HG02571 (cell line): ENCODE measurements at regions not wholly inside any gene's neighbourhood (a gene's known extent, or its start where the extent isn't known, plus 50 kb on each side); places are given as distances from the start of the nearest gene placed in this dataset.
"Not testable (repeated sequence)": the region's sequence is repeated elsewhere in the genome, so short reads cannot be mapped to it uniquely, and the experiment has no call there.

Source experiments
- ATAC-seq: cut with Tn5 transposase; IDR thresholded peaks from one replicate; pipeline ENCODE4 v1.9.1; 2021; ENCODE audit warnings: mild to moderate bottlenecking, moderate library complexity; ENCODE audit not compliant: unreplicated experiment

DNA sequence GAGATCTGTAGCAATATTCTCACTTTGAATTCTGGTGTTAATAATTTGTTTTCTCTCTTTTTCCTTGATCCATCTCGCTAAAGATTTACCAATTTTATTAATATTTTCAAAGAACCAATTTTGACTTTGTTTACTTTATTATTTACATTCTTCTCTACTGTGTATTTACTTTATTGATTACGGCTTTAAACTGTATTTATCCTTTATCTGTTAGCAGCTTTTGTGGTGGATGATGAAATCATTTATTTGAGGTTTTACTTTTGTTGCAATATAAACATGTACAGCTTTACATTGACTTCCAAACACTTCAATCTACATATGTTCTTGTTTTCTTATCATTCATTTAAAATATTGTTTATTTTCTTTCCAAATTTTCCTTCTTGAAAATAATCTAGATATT, 719.9 kb downstream of the ADCYAP1 start:
- ATAC-seq: no peak

DNA sequence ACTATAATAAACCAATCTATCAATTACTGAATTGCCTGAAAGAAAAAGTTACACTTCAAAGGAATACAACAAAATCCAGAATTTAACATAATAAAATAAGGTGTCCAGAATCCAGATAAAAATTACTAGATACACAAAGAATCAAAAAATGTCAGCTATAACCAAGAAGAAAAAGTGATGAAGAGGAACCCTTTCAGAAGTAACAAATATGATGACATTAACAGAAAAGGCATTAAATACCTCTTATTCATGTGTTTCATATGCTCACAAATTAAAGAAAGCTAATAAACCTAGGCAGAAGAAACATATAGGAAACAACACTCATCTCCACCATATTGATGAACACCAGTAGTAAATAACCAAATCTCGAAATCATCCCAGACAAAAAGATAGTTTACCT, 722.8 kb downstream of the ADCYAP1 start:
- no peak for ATAC-seq

DNA sequence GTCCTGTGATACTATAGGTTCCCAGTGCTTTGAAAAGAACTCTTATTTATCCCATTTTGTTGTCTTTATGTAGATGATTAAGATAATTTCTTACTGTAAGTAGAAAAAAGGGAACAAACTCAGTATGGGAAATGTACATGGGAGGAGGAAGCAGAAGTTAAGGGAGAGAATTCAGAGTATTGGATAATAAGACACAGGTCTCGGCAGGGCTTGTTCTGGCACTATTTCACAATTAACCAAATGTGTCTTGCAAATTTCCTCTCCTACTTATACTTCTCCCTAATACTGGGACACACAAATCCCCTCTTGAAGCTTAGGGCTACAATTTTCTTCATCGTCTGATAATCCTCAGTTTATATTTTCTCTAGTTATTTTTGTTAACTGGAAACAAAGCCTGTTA, 744.0 kb downstream of the ADCYAP1 start:
- no peak for ATAC-seq

DNA sequence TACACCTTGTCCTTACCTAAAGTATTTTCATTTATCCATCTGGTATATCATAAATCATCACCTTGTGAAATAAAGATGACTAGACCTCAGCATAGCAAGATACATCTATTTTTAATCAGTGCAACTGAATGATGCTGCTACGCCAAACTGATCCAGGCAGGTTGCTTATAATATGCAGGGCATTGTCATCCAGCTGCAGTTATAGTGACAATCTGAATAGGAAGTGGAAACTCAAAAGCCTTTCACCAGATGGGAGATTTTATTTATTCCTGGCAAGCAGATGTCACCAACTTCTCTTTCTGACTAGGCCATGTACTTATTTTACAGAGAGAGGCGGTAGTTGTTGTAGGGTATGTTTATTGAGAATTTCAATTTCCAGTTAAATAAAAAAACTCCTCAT, 747.3 kb downstream of the ADCYAP1 start:
- no peak for ATAC-seq

DNA sequence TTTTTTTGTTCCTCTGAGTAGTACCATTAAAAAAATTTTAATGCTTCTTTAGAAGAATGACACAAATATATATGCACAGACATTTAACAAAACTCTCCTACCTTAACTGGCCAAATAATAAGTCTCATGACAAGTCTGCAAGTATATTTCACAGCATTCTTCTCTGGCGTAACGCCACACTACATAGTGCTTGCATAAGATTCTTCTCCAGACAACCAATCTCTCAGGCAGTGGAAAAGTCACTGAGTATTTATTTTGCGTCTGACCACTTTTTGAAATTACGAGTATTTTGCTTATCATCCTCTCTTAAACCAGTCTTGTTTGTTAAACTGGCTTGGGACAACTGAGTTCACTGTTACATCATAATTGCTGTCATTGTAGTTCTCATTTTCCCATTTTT, 749.2 kb downstream of the ADCYAP1 start:
- ATAC-seq: no peak

DNA sequence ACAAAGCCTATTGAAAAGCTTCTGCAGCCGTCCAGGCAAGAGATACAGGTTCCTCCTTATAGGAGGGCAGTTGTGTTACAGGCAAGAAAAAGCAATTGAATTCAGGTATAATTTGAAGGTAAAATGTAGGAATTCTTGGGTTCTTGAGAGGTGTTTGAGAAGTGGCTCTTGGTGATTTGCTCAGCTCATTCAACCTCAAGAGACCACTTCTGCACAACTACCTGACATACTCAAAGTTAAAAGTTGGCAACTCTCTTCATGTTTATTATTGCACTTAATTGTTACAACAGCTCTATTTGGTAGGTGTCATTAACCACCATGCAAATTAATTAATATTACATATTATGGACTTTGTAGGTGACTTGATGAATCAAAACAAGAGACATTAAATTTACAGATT, 753.2 kb downstream of the ADCYAP1 start:
- no peak for ATAC-seq

DNA sequence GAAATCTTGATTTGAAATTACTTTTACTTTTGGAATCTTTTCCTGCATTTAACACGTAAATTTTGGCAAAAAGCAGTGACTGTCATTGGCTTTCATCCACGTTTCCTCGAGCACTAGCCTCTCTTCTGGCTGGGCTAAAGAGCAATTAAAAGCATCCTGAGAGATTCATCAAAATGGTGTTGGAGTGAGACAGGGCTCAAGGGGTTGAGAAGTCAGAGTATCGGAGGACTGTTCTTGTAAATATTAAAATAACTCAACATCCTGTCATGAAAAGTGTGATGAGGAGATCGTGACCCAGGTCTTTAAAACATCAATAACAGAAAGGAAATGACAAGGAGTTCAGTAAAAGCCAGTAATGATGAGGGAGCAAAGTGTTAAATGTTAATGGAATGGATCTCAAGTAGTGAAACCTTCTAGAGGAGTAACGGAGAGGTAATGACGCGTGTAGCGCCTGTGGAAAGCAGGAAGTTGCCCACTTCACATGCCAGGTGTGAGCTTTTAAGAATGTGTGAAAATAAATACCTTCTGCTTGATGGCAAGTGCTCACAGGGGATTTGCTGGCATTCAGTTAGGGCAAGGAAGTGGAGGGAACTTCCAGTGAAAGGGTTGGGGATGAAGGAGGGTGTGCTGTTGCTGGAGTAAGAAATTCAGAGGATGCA, 754.4 kb downstream of the ADCYAP1 start:
- no peak for ATAC-seq

DNA sequence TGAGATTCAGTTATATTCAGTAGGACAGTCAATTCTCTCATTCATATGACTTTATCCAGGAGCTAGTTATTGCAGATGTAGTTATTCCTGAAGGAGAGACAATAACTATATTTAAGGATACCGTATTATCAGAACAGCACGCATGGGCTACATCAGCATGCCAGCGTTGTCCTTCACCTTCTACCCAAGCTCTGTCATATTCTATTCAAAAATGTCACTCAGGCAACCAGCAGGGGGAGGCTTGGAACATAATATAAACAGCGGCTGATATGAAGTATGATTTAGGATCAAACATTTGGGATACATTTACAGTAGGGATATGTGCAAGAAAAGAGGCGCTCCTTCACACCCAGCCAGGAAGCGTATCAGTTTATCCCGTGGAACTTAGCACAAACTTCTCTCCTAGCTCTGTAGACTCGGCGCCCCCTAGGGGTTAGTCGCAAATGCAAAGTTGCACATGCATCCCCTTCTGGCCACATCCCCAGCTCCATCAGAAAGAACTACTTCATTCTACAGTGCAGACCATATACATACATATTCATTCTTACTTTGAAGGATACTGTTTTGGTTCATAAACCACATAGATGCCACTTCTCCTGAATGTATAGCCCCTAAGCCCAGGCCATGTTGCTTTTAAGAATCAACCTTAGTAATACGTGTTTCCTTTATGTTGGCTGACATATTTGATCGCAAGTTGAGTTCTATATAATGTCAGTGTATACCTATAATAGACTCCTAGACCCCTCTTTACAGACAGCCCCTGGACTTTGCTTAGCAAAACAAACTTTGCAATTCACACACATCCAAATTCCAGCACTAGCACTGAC, 759.4 kb downstream of the ADCYAP1 start:
- peak; percentile 54 for ATAC-seq

DNA sequence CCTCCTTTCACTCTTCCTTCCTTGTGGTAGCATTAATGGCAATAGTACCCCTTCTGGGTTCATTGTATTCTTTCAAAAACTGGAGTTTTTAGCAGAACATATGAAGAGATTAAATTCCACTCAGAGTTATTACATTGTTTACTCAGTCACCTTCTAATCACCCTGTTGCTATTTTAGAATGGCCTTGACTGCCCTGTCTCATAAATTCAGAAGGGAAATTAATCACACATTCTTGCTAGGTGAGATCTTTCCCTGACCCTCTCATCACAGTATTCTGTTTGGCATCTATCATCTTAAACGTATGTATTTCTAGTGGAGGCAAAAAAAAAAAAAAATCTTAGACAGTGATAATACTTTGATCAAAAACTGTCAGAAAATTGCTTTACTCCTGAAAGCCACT, 760.4 kb downstream of the ADCYAP1 start:
- ATAC-seq: no peak

DNA sequence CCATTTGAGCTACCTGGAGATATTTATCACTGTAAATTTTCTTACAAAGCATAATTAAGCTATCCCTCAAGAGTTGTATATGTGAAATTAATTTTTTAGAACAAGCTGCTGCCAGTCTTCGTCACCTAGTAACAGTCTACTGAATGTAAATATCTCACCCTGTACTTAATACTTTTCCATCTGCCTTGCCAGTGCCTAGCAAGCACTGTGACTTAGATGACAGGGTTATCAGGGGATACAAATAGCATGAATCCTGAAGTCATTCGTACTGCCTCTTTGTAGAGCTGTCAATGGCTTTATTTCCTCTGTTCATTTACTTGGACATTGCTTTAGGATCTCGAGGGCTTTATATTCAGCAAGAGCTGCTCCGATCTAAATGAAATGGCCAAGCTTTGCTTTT, 763.6 kb downstream of the ADCYAP1 start:
- ATAC-seq: no peak

DNA sequence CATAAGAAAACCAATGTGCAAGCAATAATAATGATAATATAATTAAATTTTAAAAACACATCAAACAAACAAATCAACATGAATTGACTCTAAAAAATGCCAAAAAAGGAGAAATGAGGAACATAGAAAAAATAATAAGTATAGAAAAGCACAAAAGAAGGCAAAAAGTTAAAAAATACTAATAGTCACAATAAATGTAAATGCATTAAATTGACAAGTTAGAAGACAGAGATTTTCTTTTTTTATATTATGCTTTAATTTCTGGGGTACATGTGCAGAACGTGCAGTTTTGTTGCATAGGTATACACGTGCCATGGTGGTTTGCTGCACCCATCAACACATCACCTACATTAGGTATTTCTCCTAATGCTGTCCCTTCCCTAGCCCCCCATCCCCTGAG, 767.0 kb downstream of the ADCYAP1 start:
- ATAC-seq: not testable (repeated sequence)

DNA sequence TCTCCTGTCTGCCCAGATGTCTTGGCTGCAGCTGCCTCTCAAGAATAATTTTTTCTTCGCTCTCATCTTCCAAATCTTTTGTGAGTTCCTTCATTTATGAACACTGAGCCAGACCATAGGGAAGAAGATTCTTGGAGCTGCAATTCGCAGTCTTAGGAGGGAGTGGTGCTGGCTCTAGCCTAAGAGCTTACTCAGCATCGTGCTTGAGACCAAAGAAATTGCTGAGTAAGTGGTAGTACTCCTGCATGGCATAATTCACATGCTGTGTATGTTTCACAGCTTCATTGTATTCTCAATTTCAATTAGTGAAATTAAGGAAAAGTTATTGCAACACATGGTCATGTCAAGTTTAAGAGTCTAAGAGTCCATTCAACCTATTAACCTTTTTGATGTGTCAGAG, 771.7 kb downstream of the ADCYAP1 start:
- ATAC-seq: no peak

DNA sequence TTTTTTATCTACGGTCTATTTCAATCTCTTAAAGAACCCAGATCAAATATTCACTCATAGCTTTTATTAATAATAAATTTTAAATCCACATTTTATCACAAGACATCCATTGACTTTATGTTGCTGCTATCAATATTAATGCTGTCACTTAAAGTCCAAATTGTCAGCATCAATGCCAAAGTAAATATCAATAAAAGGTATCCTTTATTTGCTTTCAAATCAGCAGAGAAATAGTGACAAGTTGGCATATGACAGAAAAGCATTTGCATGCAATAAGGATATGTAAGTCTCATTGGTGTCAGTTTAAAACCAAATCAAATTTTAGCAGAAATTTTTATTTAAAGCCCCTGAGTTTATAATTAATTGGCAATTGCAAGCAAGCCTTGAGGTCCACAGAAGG, 775.4 kb downstream of the ADCYAP1 start:
- no peak for ATAC-seq

DNA sequence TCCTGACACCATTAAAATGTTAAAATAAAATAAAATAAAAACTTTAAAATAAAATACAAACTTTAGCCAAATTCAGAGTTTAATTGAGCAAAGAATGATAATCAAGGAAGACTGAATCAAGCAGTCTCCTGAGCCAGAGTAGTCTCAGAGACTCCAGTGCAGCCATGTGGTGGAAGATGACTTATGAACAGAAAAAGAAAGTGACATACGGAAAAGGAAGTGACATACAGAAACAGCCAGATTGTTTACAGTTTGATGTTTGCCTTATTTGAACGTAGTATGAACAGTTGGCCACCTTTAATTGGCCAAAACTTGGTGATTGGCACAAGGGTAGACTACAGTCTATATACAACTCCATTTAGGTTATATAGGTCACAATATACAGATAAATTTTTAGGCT, 787.2 kb downstream of the ADCYAP1 start:
- no peak for ATAC-seq

DNA sequence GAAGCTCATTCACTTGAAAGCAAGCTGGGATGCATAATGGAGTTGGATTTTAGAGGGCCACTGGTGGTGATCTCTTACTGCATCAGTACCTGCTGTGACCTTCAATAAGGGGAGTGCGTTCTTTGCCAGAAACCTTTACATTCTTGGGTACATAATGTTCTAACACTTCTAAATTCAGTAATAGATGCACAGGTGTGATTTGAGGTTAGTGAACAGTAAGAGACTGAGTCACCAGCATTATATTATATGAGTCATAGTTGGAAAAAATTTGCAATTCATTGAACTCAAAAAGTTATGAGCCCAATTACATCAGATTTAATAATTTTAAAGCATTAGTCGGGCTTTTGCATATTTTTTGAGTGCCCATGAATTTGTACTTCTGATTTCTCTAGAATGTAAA, 803.3 kb downstream of the ADCYAP1 start:
- no peak for ATAC-seq

DNA sequence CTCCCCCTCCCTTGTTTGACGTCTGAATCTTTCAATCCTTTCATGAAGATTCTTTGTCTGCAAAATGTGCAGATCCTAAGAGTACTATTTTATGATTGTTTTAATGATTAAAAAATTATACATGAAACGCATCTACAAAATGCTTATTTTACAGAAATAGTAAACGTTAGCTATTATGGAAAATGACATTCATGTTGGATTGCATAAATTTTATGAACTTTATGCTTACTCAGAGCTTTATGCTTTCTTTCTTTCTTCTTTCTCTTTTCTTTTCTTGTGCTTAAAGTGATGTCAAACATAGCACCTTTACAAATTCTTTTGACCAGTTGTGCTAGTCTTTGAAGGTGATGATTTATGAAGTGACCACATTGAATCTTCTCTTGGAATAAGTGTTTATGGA, 805.4 kb downstream of the ADCYAP1 start:
- no peak for ATAC-seq

DNA sequence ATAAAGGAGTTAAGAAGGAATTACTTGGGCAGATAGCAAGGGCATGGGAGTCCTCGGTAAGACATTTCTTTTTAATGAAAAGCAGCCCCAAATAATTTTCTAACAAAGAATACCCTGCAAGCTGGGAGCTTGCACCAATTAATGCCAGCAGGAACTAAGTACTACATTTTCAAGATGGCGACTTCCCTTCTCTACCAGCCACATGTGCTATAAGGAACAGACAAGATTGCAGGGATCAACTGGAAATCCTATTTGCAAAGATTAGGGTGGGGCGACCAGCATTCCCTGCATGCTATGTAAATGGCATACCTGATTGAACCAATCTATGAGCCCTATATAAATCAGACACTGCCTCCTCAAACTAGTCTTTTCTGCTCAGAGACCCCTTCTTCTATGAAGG, 827.5 kb downstream of the ADCYAP1 start:
- ATAC-seq: no peak

DNA sequence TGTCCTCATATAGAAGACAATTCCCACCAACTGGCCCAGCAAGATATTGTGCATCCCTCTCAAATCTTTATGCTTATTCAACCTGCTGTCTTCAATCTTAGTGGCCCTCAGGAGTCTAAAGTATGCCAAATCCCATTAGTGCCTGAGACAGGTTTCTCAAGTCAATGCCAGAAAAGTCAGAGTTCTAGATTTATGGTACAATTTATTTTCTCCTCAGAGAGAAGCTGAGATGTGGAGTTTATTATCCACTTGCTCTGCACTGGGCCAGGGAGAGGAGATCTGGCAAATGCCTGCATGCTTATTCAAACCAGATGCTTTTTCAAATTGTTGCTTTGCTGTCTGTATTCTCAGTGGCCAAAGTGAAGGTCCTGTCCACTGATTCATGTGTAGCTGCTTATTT, 825.2 kb downstream of the METTL4 start:
- no peak for ATAC-seq

DNA sequence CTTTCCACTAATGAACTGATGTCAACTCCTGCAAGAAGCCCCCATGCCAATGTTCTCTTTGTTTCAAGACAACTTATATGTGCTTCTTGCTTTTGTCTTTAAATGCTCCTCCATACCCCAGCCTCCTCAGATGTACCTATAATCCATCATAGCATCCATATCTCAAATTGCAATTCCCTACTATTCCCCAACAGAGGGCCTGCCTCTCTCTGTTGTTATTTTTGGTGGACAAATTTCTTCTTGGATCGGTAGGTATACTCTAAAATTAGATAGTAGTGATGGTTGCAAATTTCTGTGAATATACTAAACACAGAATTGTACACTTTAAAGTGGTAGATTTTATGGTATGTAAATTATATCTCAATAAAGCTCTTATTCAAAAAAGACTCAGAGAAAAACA, 820.1 kb downstream of the METTL4 start:
- no peak for ATAC-seq

DNA sequence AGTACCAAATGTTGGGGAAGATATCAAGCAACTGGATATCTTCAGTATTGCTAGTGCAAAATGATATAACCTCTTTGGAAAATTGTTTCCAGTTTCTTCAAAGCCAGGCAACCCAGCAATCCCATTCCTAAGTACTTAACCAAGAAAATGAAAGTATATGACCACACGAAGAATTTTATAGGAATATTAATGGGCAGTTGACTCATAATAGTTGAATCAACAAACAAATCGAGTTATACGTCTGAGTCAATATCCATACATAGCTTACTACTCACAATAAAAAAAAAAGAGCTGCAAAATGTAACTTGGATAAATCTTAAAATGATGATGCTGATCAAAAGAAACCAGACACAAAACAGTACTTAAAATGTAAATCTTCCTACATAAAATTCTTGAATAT, 810.4 kb downstream of the METTL4 start:
- no peak for ATAC-seq

DNA sequence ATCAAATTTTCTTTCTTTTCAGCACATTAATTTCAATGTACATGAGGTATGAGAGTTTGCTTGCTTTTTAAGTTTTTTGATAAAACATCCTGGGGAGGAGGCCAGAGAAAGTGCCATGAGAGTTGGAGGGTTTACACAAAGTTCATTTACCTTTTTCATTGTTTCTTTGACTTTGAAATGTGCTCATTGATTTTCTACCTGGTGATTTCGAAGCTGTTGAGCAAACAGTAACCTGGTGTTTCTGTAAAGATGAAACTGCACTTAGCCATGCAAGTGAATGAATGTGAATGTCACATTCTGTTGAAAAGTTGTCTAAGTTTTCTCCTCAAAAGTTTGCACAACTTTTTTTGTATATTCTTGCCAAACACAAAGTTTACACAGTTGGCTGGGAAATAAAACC, 797.0 kb downstream of the METTL4 start:
- no peak for ATAC-seq

DNA sequence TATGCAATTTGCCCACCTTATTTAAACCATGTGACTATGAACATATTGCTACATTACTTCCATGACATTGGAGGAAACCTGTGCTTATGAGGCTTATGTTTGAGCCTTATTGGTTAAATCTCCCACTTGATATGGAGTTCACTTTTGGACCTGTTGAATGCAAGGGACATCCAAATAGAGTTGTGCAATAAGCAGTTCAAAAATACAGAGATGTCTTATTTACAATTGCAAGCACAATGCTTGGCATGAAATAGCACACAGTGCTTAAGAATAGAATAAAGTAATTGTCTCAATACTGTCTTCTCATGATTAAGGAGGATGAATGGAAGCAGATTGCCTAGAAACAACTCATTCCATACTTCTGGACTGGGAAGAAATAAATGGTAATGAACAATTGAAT, 793.5 kb downstream of the METTL4 start:
- no peak for ATAC-seq
